GM19467 (cell line): ENCODE measurements at regions not wholly inside any gene's neighbourhood (a gene's known extent, or its start where the extent isn't known, plus 50 kb on each side); places are given as distances from the start of the nearest gene placed in this dataset.
"Not testable (repeated sequence)": the region's sequence is repeated elsewhere in the genome, so short reads cannot be mapped to it uniquely, and the experiment has no call there.

Source experiments
- ATAC-seq: cut with Tn5 transposase; IDR thresholded peaks from one replicate; pipeline ENCODE4 v1.9.1; 2021; ENCODE audit warnings: mild to moderate bottlenecking, moderate library complexity; ENCODE audit not compliant: unreplicated experiment

DNA sequence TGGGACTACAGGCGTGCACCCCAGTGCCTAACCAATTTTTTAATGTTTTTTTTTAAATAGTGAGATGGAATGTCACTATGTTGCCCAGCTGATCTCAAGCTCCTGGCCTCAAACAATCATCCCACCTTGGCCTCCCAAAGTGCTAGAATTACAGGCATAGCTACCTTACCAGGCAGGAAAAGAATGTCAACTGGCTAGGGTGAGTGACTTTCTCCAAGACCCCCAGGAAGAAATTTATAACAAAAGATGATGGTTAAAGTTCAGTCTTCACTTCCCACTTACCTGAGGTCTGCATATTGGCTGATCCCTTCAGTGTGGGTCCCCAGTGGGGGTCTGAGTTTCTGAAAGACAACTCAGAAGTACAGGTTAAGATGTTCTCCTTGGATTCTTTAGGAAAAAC is 893.0 kb downstream of the UQCRFS1 start:
- ATAC-seq = no peak

DNA sequence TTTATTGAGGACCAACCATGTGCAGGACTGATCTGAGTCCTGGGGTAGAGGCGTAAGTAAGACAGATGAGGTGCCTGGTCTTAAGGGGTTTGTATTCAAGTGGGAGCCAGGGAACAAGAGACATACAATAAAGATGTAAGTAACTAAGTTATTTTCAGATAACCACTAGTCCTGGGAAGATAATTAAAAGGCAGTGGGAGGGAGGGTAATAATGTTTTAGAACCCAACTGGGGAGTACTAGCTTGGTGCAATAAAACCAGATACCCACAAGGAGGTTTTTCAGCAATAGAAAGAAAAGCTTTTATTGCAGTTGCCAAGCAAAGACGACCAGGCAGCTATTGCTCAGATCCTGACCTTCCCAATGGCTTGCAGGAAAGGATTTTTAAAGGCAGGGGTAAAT is 893.7 kb downstream of the UQCRFS1 start:
- ATAC-seq = no peak

DNA sequence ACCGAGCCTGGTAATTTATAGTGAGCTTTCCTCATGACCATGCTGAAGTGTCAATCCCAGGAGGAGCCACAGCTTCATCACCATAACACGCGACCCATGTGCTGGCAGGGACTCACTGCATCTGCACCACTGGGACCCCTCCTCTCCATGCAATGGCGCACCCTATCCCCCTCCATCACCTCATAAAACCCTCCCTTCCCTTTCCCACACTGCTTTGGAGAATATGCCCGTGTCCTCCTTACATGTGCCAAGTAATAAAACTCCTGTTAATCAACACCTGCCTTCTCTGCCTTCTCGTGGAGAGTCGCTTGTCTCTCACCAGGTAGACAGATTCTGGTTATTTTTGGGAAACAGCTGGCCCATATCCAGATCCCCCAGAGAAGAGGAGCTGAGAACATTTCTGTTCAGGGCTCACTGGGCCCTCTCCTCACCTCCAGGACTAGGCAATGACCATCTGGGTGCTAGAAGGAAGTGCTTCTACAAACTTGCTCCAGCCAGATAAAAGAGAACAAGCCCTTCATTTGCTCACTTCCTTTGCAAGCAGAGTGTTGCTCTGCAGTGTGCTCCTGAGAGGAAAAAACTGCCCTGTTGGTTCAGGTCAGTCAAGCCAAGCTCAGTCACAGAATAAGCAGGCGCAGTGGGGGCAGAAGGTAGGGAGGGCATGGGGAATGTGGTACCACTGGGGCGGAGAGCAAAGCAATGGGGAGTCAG is 894.3 kb downstream of the UQCRFS1 start:
- no peak for ATAC-seq

DNA sequence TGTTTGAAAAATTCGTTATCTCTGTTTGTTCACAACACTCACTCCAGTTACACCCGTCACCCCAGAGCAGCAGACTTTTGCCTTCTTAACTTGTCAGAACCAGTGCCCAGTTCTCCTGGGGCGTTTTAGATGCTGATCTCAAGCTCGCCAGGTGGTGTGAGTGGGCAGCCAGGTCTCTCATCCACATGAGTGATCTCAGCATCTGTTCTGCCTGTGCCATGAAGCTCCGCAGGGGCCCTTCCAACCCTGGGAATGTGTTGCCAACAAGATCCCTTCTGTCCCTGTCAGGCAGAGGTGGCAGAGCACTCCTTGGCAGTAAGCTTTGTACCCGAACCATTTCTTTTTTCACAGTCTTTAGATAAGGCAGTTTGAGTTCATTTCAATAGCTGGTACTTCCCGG is 896.5 kb downstream of the UQCRFS1 start:
- ATAC-seq = no peak

DNA sequence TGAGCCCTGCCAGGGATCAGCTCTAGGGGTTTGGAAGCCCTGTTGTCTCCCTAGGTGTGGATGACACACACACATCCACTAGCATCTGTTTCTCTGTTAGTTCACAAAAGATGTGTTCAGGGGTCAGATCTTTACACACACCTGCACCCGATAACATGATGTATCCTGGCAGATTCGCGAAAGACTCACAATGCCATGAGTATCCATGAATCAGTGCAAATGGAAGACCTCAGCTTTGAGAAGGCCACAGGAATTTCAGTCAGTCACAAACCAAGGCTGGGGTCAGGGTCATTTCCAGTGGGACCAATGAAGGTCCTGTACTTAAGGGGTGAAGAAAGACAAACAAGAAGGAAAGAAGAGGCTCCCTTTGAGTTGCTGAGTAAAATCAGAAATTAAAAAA is 898.2 kb downstream of the UQCRFS1 start:
- no peak for ATAC-seq

DNA sequence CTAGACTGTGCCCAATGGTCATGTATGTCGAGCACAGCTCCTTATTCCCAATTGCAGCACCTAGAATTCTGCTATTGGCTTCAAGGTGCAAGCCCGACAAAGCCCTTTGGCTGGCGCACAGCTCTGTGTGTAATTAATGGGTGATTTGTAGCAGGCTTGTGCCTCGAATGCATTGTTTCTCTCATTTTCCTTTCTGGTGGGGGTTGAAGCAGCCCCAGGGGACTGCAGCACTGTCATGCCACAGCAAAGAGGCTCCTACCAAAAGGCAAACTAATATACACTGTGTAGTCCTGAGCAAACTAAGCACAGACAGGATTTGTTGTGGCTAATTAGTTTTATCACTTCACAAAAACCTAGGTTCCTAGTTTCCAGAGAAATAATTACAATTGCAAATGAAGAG is 898.7 kb downstream of the UQCRFS1 start:
- ATAC-seq = no peak

DNA sequence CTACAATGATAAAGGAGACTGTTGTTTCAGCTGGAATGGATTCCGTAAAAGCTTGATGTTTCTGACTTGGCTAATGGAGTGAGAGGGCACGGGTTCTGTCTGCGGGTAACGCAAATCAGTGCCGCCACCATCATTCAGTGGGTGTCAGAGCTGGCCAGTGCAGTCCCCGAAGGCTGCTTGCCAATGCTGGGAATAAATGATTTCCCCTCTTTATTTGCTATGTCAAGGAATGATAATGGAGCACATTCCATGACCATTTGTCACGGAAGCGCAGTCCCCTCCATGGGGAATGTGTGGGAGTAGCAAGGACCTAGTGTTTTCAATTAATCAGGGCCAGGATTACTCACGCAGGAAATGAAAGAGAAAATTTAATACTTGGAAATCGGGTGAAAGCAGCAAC is 899.3 kb downstream of the UQCRFS1 start:
- no peak for ATAC-seq

DNA sequence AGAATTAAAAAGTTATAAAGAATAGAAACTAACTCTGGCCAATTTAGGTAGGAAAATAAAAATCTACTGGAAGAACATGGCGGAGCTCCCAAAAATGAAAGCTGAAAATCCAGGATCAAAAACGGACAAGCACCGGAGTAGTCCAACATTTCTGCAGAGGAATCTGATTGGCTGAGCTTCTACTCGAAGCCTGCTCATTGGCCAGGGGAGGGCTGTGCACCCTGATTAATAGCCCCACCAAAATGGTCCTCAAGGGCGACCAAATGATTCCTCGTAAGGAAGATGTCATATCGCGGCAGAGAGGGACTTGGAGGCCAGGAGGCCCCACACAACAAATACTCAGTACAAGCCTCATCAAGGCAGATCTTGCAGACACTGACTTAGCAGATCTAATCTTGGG is 900.7 kb downstream of the UQCRFS1 start:
- ATAC-seq = no peak

DNA sequence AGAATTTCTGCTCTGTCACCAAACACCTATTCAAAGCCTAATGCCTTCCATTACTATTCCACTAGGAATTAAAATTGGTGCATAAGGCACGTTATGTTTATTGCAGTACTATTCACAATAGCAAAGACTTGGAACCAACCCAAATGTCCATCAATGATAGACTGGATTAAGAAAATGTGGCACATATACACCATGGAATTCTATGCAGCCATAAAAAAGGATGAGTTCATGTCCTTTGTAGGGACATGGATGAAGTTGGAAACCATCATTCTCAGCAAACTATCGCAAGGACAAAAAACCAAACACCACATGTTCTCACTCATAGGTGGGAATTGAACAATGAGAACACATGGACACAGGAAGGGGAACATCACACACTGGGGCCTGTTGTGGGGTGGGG is 902.1 kb downstream of the UQCRFS1 start:
- not testable (repeated sequence) for ATAC-seq

DNA sequence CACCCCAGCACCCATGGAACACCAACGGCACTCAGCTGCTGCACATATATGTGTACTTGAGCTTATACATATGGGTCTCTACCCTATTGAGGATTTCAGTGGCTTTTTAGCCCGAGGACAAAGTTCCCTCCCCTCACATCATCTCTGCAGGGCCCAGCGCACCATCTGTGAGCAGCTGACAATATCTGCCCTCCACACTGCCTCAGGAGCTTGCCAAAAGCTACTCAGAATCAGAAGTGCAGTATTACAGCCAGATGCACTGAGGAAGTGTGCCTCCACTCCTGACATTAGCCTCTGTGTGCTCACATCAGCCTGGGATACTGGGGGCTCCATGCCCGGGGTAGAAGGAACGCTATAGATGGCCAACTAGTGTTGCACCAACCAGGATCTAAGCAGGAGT is 903.9 kb downstream of the UQCRFS1 start:
- ATAC-seq = no peak

DNA sequence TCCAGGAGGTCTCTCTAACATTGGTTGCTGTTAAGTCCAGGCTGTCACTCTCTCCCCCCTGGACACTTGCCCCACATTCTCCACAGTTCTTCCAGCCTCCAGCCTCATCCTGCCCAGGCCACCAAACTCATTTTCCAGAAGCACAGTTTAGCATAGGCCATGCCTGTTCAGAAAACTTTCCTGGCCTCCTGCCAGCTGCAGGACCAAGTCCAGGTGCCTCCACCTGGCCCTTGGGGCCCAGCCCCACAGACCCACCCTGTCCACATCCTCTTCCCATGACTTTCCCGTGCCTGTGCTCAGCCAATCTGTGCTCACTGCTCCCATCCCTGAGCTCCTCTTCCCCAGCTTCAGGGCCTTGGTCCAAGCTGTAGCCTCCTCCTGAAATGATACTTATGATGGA is 905.0 kb downstream of the UQCRFS1 start:
- ATAC-seq = no peak

DNA sequence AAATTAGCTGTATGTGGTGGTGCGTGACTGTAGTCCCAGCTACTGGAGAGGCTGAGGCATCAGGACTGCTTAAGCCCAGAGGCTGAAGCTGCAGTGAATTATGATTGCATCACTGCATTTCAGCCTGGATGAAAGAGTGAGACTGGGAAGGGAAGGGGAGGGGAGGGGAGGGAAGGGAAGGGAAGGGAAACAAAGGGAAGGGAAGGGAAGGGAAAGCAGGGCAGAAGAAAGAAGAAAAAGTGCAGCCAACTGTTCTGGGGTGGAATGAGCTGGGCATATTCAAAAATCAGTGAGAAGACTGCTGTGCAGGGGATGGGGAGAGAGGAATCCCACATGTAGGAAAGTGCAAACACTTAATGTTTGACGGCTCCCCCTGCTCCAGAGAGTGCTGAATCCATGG is 905.5 kb downstream of the UQCRFS1 start:
- no peak for ATAC-seq

DNA sequence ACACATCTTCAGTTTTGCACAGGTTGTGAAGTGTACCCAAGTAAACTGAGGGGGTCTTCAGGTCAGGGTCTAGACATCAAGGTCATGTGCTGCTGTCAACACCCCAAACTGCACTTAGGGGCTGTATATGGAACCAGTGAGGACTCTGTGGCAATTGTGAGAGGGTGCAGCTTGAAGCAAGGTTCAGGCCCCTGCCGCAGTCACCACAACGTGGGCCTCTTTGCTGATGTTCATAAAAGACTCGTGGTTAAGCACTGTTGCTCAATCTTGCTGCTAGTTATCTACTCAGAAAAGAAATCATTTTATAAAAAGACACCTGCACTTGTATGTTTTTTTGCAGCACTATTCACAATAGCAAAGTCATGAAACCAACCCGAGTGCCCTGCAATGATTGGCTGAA is 907.4 kb downstream of the UQCRFS1 start:
- ATAC-seq = no peak

DNA sequence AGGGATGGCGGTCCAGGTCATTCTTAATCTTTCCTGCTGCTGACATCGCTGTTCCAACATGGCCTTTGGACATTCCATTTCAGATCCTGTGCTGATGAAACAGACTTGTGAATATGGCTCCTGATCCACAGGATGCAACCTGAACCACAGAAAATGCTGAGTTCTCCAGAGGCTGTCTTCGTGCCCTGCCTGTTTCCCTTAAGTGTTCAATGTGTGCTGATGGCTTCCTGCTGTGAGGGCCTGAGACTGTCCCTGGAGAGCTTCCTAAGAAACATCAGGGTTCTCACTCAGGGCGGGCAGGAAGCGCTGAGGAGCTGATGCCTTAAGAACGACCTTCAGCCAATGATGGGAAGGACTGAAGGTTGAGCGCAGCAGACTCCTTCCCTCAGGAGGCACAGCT is 909.4 kb downstream of the UQCRFS1 start:
- ATAC-seq = no peak

DNA sequence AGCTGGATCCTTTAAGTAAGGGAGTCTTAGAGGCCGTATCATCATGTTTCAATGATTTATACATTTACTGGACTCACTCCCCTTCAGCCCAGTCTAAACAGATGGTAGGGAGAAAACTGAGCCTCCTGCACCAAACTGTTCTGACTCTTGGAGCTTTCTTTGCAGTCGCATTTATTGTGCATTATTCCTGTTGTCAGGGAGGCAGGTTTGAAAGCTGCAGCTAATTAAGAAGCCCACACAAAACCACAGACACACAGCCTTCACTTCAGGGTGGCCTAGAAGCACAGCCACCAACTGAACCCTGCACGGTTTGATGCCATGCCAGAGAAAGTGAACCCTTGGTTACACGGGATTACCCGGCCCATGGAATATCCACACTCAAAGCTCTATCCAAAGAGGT is 911.0 kb downstream of the UQCRFS1 start:
- no peak for ATAC-seq

DNA sequence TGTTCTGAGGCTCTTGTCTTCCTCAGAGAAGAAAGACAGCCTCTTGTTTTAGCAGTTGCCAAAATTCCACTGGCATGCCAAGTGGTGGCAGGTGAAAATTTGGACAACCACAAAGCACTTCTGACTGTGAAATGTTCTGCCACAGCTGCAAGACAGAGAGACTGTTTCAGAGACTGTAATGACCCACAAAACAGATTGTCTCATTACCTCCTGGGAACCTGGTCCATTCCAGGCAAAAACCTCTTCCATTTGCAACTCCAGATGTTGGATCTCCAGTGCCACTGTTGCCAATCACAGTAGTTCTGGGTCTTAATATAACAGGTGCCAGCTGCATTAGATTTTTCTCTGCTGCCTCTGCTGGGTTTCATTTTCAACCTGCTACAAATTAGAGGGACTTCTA is 911.5 kb downstream of the UQCRFS1 start:
- no peak for ATAC-seq

DNA sequence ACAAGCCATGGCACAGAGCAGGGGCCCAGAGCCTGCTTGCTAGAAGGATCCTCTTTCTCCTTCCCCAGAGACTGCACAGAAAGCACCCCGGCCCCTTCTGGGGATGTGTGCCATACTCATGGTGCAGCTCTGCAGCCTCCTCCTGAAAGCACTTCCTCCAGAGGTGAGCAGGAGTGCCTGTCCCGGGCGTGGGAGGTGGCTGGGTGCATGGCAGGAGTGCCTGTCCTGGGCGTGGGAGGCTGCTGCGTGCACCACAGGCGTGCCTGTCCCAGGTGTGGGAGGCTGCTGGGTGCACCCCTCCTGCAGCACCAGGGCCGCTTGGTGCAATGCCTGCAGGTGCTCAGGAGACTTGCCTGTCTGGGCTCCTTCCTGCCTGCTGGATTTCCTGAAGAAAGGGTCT is 913.3 kb downstream of the UQCRFS1 start:
- ATAC-seq = no peak

DNA sequence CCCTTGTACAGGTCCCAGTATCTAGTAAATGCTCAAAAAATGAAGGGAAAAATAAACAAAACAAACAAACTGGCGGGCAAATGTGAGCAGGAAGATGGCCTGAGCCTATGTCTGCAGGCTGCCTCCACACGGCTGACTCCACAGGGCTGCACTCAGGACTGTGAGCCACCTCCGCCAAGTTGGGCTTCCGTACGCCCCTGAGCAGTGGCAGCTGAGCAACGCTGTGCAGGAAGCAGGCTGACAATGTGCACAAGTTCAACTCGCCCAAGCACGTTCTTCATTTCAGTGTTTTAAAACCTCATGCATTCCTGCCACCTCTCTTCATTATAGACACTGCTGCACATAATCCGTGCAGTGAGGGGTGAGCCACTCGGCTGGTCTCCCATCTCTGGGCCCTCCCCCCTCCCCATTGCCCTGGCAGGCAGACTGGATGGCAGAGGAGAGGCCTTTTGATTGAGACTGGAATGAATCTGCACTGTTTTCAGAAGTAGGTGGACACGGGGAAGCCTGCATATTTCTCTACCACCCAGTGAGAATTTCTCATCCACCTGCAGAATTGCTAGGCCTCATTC is 915.3 kb downstream of the UQCRFS1 start:
- ATAC-seq = no peak

DNA sequence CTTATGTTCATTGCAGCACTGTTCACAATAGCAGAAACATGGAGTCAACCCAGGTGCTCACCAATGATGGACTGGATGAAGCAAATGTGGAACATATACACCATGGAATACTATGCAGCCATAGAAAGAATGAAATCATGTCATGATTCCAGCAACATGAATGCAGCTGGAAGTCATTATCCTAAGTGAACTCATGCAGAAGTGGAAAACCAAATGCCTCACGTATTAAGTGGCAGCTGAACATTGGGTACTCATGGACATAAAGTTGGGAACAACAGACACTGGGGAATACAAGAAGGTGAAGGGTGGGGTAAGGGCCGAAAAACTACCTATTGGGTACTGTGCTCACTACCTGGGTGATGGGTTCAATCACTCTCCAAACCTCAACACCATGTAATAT is 915.9 kb downstream of the UQCRFS1 start:
- no peak for ATAC-seq

DNA sequence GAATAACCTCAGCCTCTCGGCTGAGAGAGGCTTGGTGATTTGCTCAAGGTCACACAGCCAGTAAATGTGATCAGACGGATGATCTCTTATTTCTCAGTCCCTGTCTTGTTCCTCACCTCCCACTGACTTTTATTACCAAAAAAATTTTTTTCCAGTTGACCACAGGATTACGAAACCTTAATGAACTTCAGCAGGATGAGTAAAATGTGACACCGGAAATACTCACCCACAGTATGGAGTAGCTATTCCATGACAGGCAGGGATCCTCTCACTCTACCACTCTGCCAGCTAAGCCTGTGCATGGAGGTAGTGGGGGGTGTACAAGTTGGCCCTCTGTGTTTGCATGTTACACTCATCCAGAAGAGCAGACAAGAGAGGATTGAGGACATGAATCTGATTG is 916.4 kb downstream of the UQCRFS1 start:
- ATAC-seq = no peak

DNA sequence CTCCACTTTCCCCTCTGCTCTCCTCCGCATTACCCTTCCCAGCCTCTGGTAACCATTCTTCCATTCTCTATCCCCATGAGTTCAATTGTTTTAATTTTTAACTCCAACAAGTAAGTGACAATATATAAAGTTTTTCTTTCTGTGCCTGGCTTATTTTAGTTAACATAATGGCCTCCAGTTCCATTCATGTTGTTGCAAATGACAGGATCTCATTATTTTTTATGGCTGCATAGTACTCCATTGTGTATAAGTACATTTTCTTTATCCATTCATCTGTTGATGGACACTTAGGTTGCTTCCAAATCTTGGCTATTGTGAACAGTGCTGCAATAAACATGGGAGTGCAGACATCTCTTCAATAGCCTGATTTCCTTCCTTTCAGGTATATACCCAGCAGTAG is 918.0 kb downstream of the UQCRFS1 start:
- not testable (repeated sequence) for ATAC-seq

DNA sequence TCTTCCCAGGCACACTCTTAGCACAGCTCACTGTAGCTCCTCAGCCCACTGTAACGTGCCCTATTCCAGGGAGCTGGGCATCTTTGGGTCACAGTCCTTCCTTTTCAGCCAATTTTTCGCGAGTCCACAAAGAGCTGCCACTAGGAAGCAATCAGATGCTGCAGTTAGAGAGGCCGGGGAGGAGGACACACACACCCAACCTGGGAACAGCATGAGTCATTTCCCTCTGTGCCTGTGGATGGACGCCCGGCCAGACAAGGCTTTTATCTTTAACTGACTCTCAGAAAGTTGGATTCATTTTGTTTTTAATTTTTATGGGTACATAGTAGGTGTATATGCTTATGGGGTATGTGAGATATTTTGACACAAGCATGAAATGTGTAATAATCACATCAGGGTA is 918.6 kb downstream of the UQCRFS1 start:
- no peak for ATAC-seq

DNA sequence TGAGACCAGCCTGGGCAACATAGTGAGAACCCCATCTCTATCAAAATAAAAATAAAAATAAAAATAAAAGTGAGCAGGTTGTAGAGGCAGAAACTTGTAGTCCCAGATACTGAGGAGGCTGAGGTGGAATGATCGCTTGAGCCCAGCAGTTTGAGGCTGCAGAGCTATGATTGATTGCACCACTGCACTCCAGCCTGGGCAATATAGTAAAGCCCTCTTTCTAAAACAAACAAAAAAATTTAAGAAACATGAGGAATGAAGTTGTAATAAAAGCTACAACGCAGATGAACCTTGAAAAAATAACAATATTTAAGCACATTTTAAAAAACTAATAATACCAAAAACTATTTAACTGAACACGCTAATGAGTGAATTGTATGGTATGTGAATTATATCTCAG is 919.3 kb downstream of the UQCRFS1 start:
- no peak for ATAC-seq
